SKM-1 treated with dmso at 0.1 percent for 144 hours (cell line): ENCODE measurements at regions not wholly inside any gene's neighbourhood (a gene's known extent, or its start where the extent isn't known, plus 50 kb on each side); places are given as distances from the start of the nearest gene placed in this dataset.
"Not testable (repeated sequence)": the region's sequence is repeated elsewhere in the genome, so short reads cannot be mapped to it uniquely, and the experiment has no call there.

Experiments used
- DNase-seq: peaks from one replicate; lab custom pipeline; 2025; ENCODE audit not compliant: unreplicated experiment; lab: John Stamatoyannopoulos, UW

- DNase-seq: no peak
Measured at GRCh38 chr6:80594461-80594860, 488.0 kb downstream of the BCKDHB start.

GRCh38 chr6:80592436-80592835 is 486.0 kb downstream of the BCKDHB start:
- no peak for DNase-seq

DNA sequence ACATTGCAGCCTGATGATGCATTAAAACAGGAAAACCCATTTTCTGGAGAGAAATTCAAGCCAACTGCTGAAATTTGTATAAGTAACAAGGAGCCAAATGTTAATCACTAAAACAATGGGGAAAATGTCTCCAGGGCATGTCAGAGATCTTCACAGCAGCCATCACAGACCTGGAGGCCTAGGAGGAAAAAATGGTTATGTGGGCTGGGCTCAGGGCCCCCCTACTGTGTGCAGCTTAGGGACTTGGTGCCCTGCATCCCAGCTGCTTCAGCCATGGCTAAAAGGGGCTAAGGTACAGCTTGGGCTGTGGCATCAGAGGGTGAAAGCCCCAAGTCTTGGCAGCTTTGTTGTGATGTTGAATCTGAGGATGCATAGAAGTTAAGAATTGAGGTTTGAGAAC is 479.8 kb downstream of the BCKDHB start:
- no peak for DNase-seq

DNA sequence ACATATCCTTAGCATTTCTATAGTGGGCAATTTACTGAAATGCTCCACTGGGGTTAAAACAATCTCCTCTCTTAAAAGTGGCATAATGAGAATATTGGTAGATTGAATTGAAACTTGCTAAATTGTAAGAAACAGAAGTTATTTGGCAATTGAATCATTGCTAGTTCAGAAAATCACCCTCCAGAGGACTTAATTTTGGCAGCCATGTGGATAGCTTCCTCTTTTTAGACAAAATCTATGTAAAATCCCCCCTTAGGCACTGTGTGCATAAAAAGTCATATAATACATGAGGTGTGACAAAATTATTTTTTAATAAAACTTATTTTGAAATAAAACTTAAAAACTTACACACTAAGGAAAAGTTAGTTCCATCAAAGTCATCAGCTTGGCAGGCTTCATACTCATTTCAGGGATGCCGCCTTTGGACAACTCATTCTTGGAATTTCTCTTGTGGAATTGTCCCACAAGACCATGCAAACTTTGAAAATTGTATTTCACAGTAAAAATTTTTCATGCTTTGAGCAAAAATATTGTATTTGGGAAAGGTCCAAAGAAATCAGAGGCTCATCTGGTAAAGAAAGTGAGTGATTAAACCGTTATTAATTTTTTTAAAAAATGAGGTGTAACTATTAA is 473.0 kb downstream of the BCKDHB start:
- no peak for DNase-seq

DNA sequence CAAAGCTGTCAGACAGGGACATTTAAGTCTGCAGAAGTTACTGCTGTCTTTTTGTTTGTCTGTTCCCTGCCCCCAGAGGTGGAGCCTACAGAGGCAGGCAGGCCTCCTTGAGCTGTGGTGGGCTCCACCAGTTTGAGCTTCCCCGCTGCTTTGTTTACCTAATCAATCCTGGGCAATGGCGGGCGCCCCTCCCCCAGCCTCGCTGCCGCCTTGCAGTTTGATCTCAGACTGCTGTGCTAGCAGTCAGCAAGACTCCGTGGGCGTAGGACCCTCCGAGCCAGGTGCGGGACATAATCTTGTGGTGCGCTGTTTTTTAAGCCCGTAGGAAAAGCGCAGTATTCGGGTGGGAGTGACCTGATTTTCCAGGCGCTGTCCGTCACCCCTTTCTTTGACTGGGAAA is 466.8 kb downstream of the BCKDHB start:
- DNase-seq: not testable (repeated sequence)

DNA sequence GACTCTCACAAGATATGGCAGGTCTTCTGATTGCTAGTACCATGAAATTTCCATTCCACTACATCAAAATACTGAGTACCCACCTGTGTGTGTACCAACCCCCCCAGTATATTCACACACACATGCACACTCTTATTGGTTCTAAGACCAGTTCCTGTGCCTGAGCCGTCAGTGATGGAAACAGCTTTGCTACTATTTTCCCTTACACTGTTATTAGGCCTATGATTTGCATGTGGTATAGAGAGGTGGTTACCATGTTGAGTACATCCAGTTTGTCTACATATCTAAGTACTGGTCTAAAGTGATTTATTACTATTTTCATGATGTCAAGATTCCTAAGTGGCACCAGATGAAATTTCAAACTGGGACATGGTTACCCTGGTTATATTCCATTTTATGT is 459.9 kb downstream of the BCKDHB start:
- no peak for DNase-seq

GRCh38 chr6:80553071-80553740 is 446.7 kb downstream of the BCKDHB start:
- DNase-seq: no peak

DNA sequence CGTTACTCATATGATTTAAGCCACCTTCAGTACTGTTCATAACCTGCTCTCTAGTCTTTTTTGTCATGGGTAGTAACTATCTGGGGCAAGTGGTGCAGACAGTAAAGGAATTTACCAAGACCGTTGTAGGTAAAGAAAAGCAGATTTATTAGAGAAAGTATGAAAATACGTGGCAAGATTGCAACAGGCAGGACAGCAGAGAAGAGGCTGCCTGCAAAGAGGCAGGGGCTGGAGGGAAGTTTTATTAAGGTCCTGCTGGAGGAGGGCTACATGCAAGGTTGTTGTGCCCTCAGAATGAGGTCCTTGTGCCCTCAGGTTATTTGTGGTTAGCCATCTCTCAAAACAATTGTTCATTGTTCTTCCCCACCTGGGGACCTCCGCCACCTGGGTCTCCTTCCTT is 444.3 kb downstream of the BCKDHB start:
- DNase-seq: no peak

GRCh38 chr6:80550281-80550680 is 443.8 kb downstream of the BCKDHB start:
- DNase-seq: no peak

- no peak for DNase-seq
Measured at GRCh38 chr6:80548532-80548931, 442.1 kb downstream of the BCKDHB start.

DNA sequence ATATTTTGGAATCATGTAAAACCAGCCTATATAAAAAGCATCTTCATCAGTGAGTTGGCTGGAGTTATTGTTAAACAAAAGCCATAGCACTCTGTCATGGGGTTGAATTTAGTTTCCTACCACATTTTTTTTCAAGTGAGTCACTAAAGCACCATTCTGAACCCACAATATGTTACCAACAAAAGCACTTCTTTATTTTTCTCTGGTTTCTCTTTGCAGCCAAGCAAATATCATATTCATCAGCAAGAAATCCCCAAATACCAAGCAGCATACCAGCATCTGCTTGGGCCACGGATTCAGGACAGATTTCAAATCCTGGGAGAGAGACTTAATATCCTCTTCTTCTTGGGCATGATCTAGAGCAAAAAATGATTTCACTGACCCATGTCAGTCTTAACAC is 441.4 kb downstream of the BCKDHB start:
- DNase-seq: no peak

GRCh38 chr6:80544976-80545722 is 438.7 kb downstream of the BCKDHB start:
- no peak for DNase-seq

DNA sequence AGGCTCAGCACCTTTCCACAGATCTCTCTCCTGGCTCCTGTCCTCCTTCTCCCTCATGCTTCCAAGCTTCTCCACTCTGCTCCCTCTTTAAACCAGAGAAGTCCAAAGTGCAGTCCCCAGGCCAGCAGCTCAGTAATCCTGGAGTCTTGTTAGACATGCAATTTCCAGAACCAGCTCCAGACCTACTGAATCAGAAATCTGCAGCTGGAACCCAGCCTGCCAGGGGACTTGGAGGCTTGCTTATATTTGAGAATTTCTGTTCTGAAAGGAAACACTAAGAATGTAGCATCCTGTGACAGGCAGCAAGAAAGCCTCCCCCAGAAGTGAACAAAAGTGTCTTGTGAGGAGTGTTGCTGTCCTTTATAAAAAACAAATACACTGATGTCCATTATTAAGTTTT is 438.1 kb downstream of the BCKDHB start:
- DNase-seq: no peak

DNA sequence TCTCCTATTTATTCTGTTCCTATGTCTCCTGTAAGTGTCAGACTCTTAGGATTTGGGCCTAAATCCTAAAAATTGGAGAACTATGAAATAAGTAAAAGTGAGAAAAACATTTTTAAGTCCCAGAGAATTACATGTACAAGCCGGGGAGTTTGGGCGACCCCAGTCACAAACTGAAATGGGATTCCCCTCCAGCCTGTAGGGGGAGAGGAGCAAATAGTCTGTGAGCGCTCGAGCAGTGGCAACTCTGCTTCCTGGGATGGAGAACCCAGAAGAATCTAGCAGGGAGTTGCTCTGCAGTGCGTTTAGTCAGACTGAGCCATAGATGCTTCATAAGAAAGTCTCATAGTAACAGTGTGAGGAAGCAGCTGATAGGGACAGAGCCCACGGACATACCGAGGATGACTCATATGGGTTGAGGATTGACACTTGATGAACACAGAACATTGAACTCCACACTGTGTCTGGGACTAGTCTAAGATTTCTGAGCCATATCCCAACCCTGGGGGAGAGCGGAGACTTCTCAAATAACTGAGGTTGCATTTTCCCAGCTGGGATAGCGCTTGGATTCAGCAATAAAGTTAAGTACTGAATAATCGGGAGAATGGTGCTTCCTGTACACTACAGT is 437.2 kb downstream of the BCKDHB start:
- no peak for DNase-seq

DNA sequence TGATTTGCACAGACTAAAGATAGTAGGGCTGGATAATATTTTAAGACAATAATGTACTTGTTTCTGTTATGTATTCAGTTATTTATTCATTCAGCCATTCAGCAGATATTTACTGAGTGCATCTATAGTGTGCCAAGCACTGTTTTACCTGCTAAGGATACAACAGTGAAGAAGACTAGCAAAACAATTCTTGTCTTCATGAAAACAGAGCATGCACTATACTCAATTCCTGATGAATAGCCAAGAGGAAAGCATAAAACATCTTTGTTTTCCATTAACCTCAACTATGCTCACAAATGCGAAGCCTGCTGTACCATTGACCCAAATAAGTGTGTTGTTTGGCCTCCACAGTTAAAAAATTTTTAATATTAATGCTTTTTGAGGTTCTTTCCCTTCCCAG is 436.7 kb downstream of the BCKDHB start:
- DNase-seq: no peak

DNA sequence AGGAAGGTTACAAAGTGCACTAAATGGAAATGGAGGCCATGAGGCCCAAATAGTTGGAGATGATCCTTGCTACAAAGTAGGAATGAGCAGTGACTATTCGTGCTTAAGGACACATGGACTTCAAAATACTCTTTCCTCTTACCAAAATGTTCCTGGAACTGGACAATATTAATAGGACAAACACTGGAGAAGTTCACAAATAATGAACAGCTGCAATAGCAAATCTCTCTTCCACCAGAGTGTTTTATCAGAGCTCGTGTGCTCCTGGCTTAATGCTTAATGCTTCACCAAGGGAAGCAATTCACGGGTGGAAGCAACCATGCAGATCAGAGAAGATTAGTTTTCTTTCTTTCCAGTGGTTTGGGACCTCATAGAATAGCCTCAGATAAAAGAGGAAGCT is 435.4 kb downstream of the BCKDHB start:
- peak; percentile 6 for DNase-seq

- no peak for DNase-seq
Measured at GRCh38 chr6:80541181-80541580, 434.7 kb downstream of the BCKDHB start.

DNA sequence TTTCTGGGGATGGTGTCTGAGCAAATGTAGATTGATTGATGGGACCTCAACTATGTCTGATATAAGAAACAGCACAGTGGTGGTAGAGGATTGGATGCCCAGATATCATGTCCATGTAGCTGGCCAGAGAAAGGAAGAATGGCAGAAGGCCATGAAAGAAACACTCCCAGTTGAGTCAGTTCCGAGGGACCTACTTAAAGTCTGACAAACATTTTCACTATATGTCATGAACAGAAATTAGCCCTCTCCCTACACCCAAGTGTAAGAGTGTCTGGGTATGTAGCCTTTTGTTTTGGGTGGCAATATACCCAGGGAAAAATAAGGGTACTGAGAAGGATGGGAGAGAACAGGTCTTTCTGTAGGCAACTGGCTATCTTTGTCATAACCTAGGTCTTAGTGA is 434.2 kb downstream of the BCKDHB start:
- no peak for DNase-seq

DNA sequence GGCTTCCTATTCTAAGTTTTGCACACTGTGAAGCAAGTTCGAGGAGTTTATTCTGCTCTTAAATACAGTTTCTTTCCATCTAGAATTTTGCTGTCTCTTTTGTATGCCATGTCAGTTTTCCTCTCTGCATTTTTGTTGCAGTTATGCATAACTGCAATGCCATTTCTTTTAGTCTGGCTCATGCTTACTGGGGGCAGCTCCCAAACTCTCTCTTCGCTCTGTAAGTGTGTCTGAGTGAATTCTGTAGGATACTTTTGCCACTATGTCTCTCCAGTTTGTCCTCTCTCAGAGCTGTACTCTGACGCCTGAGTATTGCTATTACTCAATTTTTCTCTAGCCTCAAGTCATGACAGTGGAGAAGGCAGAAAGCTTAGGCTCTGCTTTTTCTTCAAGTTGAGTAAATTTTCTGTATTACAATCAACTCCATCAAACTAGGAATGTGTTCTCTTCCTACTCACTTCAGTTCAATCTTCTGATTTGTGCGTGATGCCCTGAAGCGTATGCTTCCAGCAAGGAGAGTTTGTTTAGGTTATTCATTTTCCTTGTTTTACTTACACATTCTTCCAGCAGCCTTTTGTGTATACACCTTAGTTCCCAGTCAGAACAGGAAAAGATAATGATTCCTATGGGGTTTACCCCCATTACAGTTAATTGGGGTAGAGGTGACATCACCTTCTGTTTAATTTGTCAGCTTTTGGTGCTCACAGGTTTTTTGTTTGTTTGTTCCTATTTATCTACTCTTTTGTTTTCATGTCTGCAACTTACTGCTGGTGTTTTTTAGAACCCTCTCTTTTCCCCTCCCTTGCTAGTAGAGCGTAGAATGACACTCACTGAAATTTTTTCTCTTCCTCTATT is 430.9 kb downstream of the BCKDHB start:
- DNase-seq: no peak

- peak; percentile 14 for DNase-seq
Measured at GRCh38 chr6:80535914-80536565, 429.6 kb downstream of the BCKDHB start.
